D721Med (cell line): ENCODE measurements at regions not wholly inside any gene's neighbourhood (a gene's known extent, or its start where the extent isn't known, plus 50 kb on each side); places are given as distances from the start of the nearest gene placed in this dataset.

ENCODE experiments used
- DNase-seq: peaks from one replicate; pipeline ENCODE4 v3.0.0; 2011; ENCODE audit warnings: low spot score; ENCODE audit not compliant: insufficient read length
- FAIRE-seq: peaks from 2 replicates; lab custom pipeline; 2011; peaks lifted over from hg19 to GRCh38; lab: Jason Lieb, UNC
- CTCF ChIP-seq: IDR thresholded peaks from 2 replicates; pipeline ENCODE4 v1.5.1; 2012; ENCODE audit warnings: mild to moderate bottlenecking, control low read depth; ENCODE audit not compliant: insufficient read depth; ENCODE audit errors: missing control alignments

GRCh38 chr4:8736090-8736825 lies 135.4 kb downstream of the HMX1 start:
- FAIRE-seq (no peak), DNase-seq (no peak)
- no peak for TF ChIP-seq CTCF

- no peak for FAIRE-seq
- no peak for TF ChIP-seq CTCF
- no peak for DNase-seq
Measured at GRCh38 chr4:8735236-8736089, 136.2 kb downstream of the HMX1 start.

- DNase-seq (no peak), FAIRE-seq (no peak)
- no peak for TF ChIP-seq CTCF
Measured at GRCh38 chr4:8732681-8733243, 138.9 kb downstream of the HMX1 start.

GRCh38 chr4:8732092-8732491 lies 139.5 kb downstream of the CPZ start:
- FAIRE-seq: no peak
- no peak for TF ChIP-seq CTCF
- DNase-seq: no peak

- FAIRE-seq (no peak), DNase-seq (no peak)
- TF ChIP-seq CTCF: no peak
Measured at GRCh38 chr4:8731364-8731763, 138.8 kb downstream of the CPZ start.

- FAIRE-seq (no peak), DNase-seq (no peak)
- no peak for TF ChIP-seq CTCF
Measured at GRCh38 chr4:8730681-8731080, 138.1 kb downstream of the CPZ start.
